ENCODE measurements at regions not wholly inside any gene's neighbourhood (a gene's known extent, or its start where the extent isn't known, plus 50 kb on each side); places are given as distances from the start of the nearest gene placed in this dataset.

DNA sequence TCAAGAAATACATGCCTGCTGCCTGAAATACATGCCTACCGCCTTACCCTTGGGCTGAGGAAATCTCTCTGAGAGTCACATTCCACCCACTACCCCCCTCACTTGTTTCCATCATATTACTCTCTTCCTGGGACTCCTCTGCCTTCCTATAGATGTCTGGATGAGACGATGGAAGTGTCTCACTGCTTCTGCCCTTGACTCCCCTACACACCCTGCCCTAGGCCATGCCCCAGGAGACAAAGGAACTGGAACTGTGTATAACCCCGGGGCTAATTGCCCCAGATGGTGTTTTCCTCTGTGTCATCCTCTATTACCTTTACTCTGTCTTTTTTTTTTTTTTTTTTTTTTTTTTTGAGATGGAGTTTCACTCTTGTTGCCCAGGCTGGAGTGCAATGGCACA lies 102.0 kb downstream of the GTPBP8 start:
- H3K27ac ChIP-seq, result no peak overlapping the region

DNA sequence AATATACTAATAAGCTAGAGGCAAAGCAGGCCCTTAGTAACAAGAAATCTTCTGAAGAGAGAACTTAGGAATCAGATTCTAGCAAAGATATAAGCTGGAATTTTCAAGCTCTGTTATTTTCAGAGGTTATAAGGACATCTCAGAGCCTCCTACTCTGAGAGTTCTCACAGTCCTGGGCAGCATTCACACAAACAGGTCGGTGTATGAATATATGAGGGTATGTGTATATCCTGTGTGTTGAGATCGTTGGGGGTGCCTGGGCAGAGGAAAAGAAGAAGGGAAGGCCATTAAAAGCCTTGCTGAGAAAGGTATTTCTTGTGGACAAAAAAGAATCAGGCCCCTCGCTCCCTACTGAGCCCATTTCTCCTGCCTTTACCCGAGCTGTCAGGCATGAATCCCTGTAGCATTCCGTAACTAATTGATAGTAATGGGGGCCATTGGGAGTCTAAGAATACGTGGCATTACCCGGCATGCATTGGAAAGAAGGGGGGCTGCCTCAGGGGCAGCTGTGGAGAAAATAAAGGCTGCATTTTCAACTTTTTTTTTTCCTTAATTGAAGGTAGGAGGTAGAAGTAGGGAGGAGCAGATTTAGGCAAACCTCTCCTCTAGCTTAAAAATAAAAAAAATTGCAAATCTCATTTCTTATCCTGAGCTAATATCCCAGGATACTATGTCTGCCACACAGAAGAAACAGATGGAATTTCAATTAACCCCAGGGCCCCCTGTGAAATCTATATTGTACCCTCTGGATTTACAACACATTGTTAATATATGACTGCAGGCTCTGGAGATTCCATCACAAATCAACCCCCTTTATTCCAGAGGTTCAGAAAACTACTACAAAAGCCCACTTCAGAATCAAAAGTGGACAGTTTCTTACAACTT lies 103.8 kb downstream of the GTPBP8 start:
- 87 to 88% methylated on average over 7 of the region's 7 CpGs for WGBS, 2 donors
- Histone ChIP-seq H3K27ac (no peak overlapping the region), H3K4me1 (no peaks in the 10 kb centered on the region), H3K36me3 (no peaks in the 10 kb centered on the region), H3K27me3 (no peaks in the 10 kb centered on the region), H3K4me3 (replicated peaks in 1 of 3) (no peak overlapping the region), H3K9me3 (no peaks in the 10 kb centered on the region)
- TF ChIP-seq POLR2A (IDR thresholded peaks at IDR 0.05), result no peak
- TF ChIP-seq, protein P1, sequence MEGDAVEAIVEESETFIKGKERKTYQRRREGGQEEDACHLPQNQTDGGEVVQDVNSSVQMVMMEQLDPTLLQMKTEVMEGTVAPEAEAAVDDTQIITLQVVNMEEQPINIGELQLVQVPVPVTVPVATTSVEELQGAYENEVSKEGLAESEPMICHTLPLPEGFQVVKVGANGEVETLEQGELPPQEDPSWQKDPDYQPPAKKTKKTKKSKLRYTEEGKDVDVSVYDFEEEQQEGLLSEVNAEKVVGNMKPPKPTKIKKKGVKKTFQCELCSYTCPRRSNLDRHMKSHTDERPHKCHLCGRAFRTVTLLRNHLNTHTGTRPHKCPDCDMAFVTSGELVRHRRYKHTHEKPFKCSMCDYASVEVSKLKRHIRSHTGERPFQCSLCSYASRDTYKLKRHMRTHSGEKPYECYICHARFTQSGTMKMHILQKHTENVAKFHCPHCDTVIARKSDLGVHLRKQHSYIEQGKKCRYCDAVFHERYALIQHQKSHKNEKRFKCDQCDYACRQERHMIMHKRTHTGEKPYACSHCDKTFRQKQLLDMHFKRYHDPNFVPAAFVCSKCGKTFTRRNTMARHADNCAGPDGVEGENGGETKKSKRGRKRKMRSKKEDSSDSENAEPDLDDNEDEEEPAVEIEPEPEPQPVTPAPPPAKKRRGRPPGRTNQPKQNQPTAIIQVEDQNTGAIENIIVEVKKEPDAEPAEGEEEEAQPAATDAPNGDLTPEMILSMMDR (IDR thresholded peaks at IDR 0.05), result no peak
- intact Hi-C loops (cut with DNase I), result no loop called here
- no peak for DNase-seq

More for the DNA sequence above, 102.0 kb downstream of the GTPBP8 start:
- H3K36me3 ChIP-seq, result no peaks in the 10 kb centered on the region
- no peaks in the 10 kb centered on the region for H3K9me3 ChIP-seq
- 87 to 89% methylated on average over 3 of the region's 3 CpGs for WGBS, 2 donors
- H3K4me3 ChIP-seq (replicated peaks in 1 of 3), result no peak overlapping the region
- TF ChIP-seq, protein P1 (IDR thresholded peaks at IDR 0.05), result no peak
- TF ChIP-seq POLR2A (IDR thresholded peaks at IDR 0.05), result no peak
- no peaks in the 10 kb centered on the region for H3K27me3 ChIP-seq
- DNase-seq, result no peak
- intact Hi-C loops (cut with DNase I), result no loop called here
- no peaks in the 10 kb centered on the region for H3K4me1 ChIP-seq

DNA sequence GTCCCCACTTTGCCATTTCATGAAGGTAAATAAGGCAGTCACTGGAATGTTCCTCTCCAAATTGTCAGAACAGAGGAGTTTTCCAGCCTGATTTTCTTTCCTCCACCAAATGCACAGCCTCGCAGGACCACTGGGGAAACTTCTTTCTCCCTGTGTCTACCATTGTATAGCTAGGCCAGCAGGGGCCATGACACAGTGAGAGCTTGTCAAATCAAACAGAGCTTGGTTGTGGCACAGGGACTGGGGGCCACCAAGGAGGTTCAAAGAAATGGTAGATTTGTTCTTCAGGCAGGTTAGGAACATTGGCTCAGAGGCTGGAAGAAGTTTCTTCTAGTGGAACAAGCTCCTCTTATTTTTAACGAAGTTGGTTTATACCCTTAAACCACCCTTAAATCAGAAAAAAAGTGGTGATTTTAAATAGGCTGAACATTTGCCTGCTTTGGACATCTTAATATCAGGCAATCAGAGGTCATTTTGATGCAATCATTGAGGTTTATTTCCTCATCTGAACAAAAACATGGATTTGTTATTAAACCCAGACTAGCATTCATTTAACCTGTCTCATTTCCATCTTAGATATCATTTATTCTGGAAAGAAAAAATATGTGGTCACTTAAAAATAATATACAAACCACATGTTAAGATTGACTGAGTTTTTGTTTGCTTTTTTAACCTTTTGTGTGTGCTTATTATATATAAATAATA lies 105.6 kb downstream of the GTPBP8 start:
- WGBS, 2 donors, result 92 to 96% methylated on average over 2 of the region's 2 CpGs
- TF ChIP-seq POLR2A (IDR thresholded peaks at IDR 0.05), result no peak
- TF ChIP-seq, protein P1 (IDR thresholded peaks at IDR 0.05), result no peak
- Histone ChIP-seq H3K27ac (no peak overlapping the region), H3K9me3 (no peaks in the 10 kb centered on the region), H3K27me3 (no peaks in the 10 kb centered on the region), H3K36me3 (no peaks in the 10 kb centered on the region), H3K4me3 (replicated peaks in 1 of 3) (no peak overlapping the region), H3K4me1 (no peaks in the 10 kb centered on the region)
- intact Hi-C loops (cut with DNase I), result no loop called here
- no peak for DNase-seq

DNA sequence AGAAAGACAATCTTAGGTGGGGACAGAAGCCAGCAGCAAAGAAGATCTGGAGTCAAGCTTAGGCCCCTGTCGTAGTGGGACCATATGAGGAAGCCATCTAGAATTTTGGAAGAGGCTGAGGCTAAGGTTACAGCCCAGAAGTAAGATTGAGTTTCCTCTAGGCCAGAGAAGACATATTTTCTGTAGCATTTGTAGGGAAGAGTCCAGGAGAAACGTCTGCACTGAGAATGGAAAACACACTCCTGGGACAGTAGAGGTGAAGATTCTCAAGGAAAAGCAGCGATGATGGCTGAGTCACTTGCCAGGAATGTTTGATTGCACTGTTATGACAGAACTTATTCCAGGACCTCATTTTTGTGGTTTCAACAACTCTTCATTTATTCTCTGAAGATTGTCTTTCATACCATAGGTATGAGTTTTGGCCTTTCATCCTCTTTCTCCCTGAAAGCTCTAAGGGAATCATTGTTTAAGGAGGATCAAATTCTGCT lies 107.2 kb downstream of the GTPBP8 start:
- Histone ChIP-seq H3K27ac (no peak overlapping the region), H3K27me3 (no peaks in the 10 kb centered on the region), H3K36me3 (no peaks in the 10 kb centered on the region), H3K4me3 (replicated peaks in 1 of 3) (no peak overlapping the region), H3K4me1 (no peaks in the 10 kb centered on the region), H3K9me3 (no peaks in the 10 kb centered on the region)
- intact Hi-C loops (cut with DNase I), result no loop called here
- 78 to 93% methylated on average over 3 of the region's 3 CpGs for WGBS, 2 donors
- DNase-seq, result no peak
- TF ChIP-seq, protein P1 (IDR thresholded peaks at IDR 0.05), result no peak
- no peak for TF ChIP-seq POLR2A (IDR thresholded peaks at IDR 0.05)

DNA sequence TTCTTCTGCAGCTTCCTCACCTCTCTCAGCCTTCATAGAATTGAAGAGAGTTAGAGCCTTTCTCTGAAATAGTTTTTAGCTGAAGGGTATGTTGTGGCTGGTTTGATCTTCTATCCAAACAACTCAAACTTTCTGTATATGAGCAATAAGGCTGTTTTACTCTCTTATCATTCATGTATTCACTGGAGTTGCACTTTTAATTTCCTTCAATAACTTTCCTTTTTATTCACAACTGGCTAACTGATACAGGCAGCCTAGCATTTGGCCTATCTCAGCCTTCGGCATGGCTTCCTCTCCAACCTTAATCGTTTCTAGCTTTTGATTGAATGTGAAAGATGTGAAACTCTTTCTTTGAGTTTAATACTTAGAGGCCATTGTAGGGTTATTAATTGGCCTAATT lies 109.3 kb downstream of the GTPBP8 start:
- H3K4me3 ChIP-seq (replicated peaks in 1 of 3), result no peak overlapping the region
- 94 to 98% methylated on average over 2 of the region's 2 CpGs for WGBS, 2 donors
- no peaks in the 10 kb centered on the region for H3K9me3 ChIP-seq
- no peaks in the 10 kb centered on the region for H3K27me3 ChIP-seq
- no peak for TF ChIP-seq POLR2A (IDR thresholded peaks at IDR 0.05)
- TF ChIP-seq, protein P1 (IDR thresholded peaks at IDR 0.05), result no peak
- H3K27ac ChIP-seq, result no peak overlapping the region
- no peak for DNase-seq
- H3K4me1 ChIP-seq, result peaks cover 4 to 9% of the 10 kb centered on the region in 2 donors
- no peaks in the 10 kb centered on the region for H3K36me3 ChIP-seq
- intact Hi-C loops (cut with DNase I), result no loop called here

Measured in thyroid gland (tissue), 4 donors.